NCI-H128 (cell line): ENCODE measurements at regions not wholly inside any gene's neighbourhood (a gene's known extent, or its start where the extent isn't known, plus 50 kb on each side); places are given as distances from the start of the nearest gene placed in this dataset.

Experiments
- DNase-seq: peaks from one replicate; lab custom pipeline; 2025; ENCODE audit not compliant: unreplicated experiment; lab: John Stamatoyannopoulos, UW

GRCh38 chr6:6781172-6781872, 192.8 kb downstream of the LY86 start:
- DNase-seq = no peak

GRCh38 chr6:6781873-6782227, 193.3 kb downstream of the LY86 start:
- DNase-seq = no peak

- no peak for DNase-seq
Observed at GRCh38 chr6:6783721-6784120, 195.2 kb downstream of the LY86 start.

GRCh38 chr6:6784514-6785162, 196.1 kb downstream of the LY86 start:
- no peak for DNase-seq

- DNase-seq = no peak
Observed at GRCh38 chr6:6785163-6785521, 196.6 kb downstream of the LY86 start.

GRCh38 chr6:6788394-6789032, 200.0 kb downstream of the LY86 start:
- DNase-seq = no peak

- no peak for DNase-seq
Observed at GRCh38 chr6:6790393-6790792, 201.9 kb downstream of the LY86 start.

- no peak for DNase-seq
Observed at GRCh38 chr6:6790891-6791290, 202.4 kb downstream of the LY86 start.

GRCh38 chr6:6793388-6794250, 205.1 kb downstream of the LY86 start:
- DNase-seq = no peak

GRCh38 chr6:6795393-6795792, 206.9 kb downstream of the LY86 start:
- DNase-seq = no peak

- DNase-seq = no peak
Observed at GRCh38 chr6:6796818-6797217, 208.3 kb downstream of the LY86 start.

- no peak for DNase-seq
Observed at GRCh38 chr6:6798448-6798860, 209.9 kb downstream of the LY86 start.

GRCh38 chr6:6801005-6801335, 212.4 kb downstream of the LY86 start:
- DNase-seq = no peak

GRCh38 chr6:6801635-6802218, 213.2 kb downstream of the LY86 start:
- no peak for DNase-seq

- DNase-seq = no peak
Observed at GRCh38 chr6:6803180-6803977, 214.9 kb downstream of the LY86 start.

- no peak for DNase-seq
Observed at GRCh38 chr6:6804843-6805615, 216.5 kb downstream of the LY86 start.

- DNase-seq = no peak
Observed at GRCh38 chr6:6806844-6807518, 218.5 kb downstream of the LY86 start.

- DNase-seq = no peak
Observed at GRCh38 chr6:6808343-6808742, 219.8 kb downstream of the LY86 start.

GRCh38 chr6:6808915-6809314, 220.4 kb downstream of the LY86 start:
- no peak for DNase-seq
